OCI-LY3 (cell line): ENCODE measurements at regions not wholly inside any gene's neighbourhood (a gene's known extent, or its start where the extent isn't known, plus 50 kb on each side); places are given as distances from the start of the nearest gene placed in this dataset.
"Not testable (repeated sequence)": the region's sequence is repeated elsewhere in the genome, so short reads cannot be mapped to it uniquely, and the experiment has no call there.

Experiments
- H2AFZ ChIP-seq: fragments of 200-600, 300-600 bp; shearing (Covaris generic); 2 replicates; pipeline ENCODE4 v1.6.0; 2014; ENCODE audit warnings: antibody characterized with exemption, low read depth, low read length
- H3K27ac ChIP-seq: fragments of 200-600, 300-600 bp; sonication (generic); 2 replicates; pipeline ENCODE4 v1.5.1; 2014; ENCODE audit warnings: mild to moderate bottlenecking, low read length, moderate library complexity, mixed read lengths
- H3K27me3 ChIP-seq: fragments of 200-600, 300-600 bp; sonication (generic); 2 replicates; pipeline ENCODE4 v1.6.1; 2014; ENCODE audit warnings: low read depth, low read length, mixed read lengths
- H3K36me3 ChIP-seq: fragments of 200-600, 300-600 bp; sonication (generic); replicated peaks from 2 replicates; pipeline ENCODE3; 2014; ENCODE audit warnings: low read depth, low read length, mixed read lengths
- H3K4me1 ChIP-seq: fragments of 300-600, 200-600 bp; sonication (generic); 2 replicates; pipeline ENCODE4 v1.6.1; 2014; ENCODE audit warnings: low read length, mixed read lengths
- H3K4me2 ChIP-seq: fragments of 200-600, 300-600 bp; sonication (generic); 2 replicates; pipeline ENCODE4 v1.6.1; 2014; ENCODE audit warnings: low read length, mixed read lengths
- H3K4me3 ChIP-seq: fragments of 300-600, 200-600 bp; sonication (generic); 2 replicates; pipeline ENCODE4 v1.5.1; 2014; ENCODE audit warnings: antibody characterized with exemption, mild to moderate bottlenecking, low read length, moderate library complexity
- H3K79me2 ChIP-seq: fragments of 300-600, 200-600 bp; shearing (Covaris generic); 2 replicates; pipeline ENCODE4 v1.6.1; 2014; ENCODE audit warnings: mild to moderate bottlenecking, low read length, mixed read lengths
- H3K9ac ChIP-seq: fragments of 300-600, 200-600 bp; shearing (Covaris generic); 2 replicates; pipeline ENCODE4 v1.6.0; 2014; ENCODE audit warnings: mild to moderate bottlenecking, low read length, moderate library complexity
- H3K9me3 ChIP-seq: fragments of 200-600, 300-600 bp; shearing (Covaris generic); 2 replicates; pipeline ENCODE4 v1.6.1; 2014; ENCODE audit warnings: low read length, mixed read lengths; ENCODE audit not compliant: insufficient read depth
- H4K20me1 ChIP-seq: fragments of 200-600, 300-600 bp; sonication (generic); 2 replicates; pipeline ENCODE4 v1.6.1; 2016; ENCODE audit warnings: low read length, mixed read lengths; ENCODE audit not compliant: insufficient read depth
- CTCF ChIP-seq: fragments of 200-600, 300-600 bp; sonication (generic); IDR thresholded peaks from 2 replicates; pipeline ENCODE4 v1.5.1; 2014; ENCODE audit warnings: antibody characterized with exemption, low read length, low read depth
- EZH2phosphoT487 ChIP-seq: fragments of 200-600 bp; shearing (Covaris generic); IDR thresholded peaks from 2 replicates; pipeline ENCODE4 v1.6.1; 2018; ENCODE audit warnings: antibody characterized with exemption, mixed run types, low read depth

- TF ChIP-seq CTCF (no peak), EZH2phosphoT487 (no peak)
- Histone ChIP-seq H3K4me1 (no peaks in the 10 kb centered on the region), H3K9me3 (no peaks in the 10 kb centered on the region), H3K4me3 (no peak overlapping the region), H3K36me3 (no peaks in the 10 kb centered on the region), H3K27ac (no peak overlapping the region), H3K27me3 (peaks cover 5% of the 10 kb centered on the region; the same call in 1 of the 2 replicates), H3K79me2 (no peaks in the 10 kb centered on the region), H3K9ac (no peak overlapping the region), H4K20me1 (no peaks in the 10 kb centered on the region), H3K4me2 (no peak overlapping the region), H2AFZ (no peak overlapping the region)
Observed at GRCh38 chr22:23452231-23453010, 127.7 kb downstream of the IGLL1 start.

GRCh38 chr22:23451452-23452230 lies 128.4 kb downstream of the IGLL1 start:
- not testable (repeated sequence) for H3K4me2 ChIP-seq, H3K4me3 ChIP-seq, H2AFZ ChIP-seq, H3K79me2 ChIP-seq, H3K4me1 ChIP-seq, H3K9ac ChIP-seq, H3K27ac ChIP-seq, H4K20me1 ChIP-seq, H3K36me3 ChIP-seq, H3K27me3 ChIP-seq, H3K9me3 ChIP-seq

- H3K4me1 ChIP-seq, H3K27me3 ChIP-seq, H3K9me3 ChIP-seq, H3K79me2 ChIP-seq, H3K4me2 ChIP-seq, H3K9ac ChIP-seq, H3K4me3 ChIP-seq, H3K36me3 ChIP-seq, H4K20me1 ChIP-seq, H3K27ac ChIP-seq, H2AFZ ChIP-seq: not testable (repeated sequence)
Observed at GRCh38 chr22:23450821-23451220, 129.3 kb downstream of the IGLL1 start.

- Histone ChIP-seq H3K36me3 (no peaks in the 10 kb centered on the region), H3K4me1 (no peaks in the 10 kb centered on the region), H4K20me1 (no peaks in the 10 kb centered on the region), H3K9me3 (no peaks in the 10 kb centered on the region), H3K9ac (no peak overlapping the region), H3K27me3 (peaks cover 5% of the 10 kb centered on the region; the same call in 1 of the 2 replicates), H3K27ac (no peak overlapping the region), H2AFZ (no peak overlapping the region), H3K79me2 (no peaks in the 10 kb centered on the region), H3K4me3 (no peak overlapping the region), H3K4me2 (no peak overlapping the region)
- TF ChIP-seq CTCF (no peak), EZH2phosphoT487 (no peak)
Observed at GRCh38 chr22:23450434-23450795, 129.7 kb downstream of the IGLL1 start.

GRCh38 chr22:23449748-23450433 lies 130.2 kb downstream of the IGLL1 start:
- H3K4me2 ChIP-seq, H3K4me1 ChIP-seq, H2AFZ ChIP-seq, H3K79me2 ChIP-seq, H3K9me3 ChIP-seq, H3K27ac ChIP-seq, H3K36me3 ChIP-seq, H3K27me3 ChIP-seq, H3K9ac ChIP-seq, H3K4me3 ChIP-seq, H4K20me1 ChIP-seq: not testable (repeated sequence)

GRCh38 chr22:23448499-23449288 lies 131.4 kb downstream of the IGLL1 start:
- not testable (repeated sequence) for H3K9me3 ChIP-seq, H3K4me3 ChIP-seq, H4K20me1 ChIP-seq, H3K9ac ChIP-seq, H3K4me1 ChIP-seq, H3K27me3 ChIP-seq, H3K79me2 ChIP-seq, H3K27ac ChIP-seq, H3K4me2 ChIP-seq, H2AFZ ChIP-seq, H3K36me3 ChIP-seq
